Activated CD4-positive, alpha-beta memory T cell treated with anti-CD3 and anti-CD28 coated beads, Interleukin-2, amount 10 ng/mL, durations not matched to agents 7 days and 5 days (primary cell): ENCODE measurements at regions not wholly inside any gene's neighbourhood (a gene's known extent, or its start where the extent isn't known, plus 50 kb on each side); places are given as distances from the start of the nearest gene placed in this dataset.

Experiments used
- CTCF ChIA-PET: fragments of 350-600 bp; sonication (Branson Sonifier 250); formaldehyde crosslinking; loops from one replicate; lab custom pipeline; 2021; ENCODE audit warnings: antibody characterized with exemption, inconsistent platforms; lab: Charles Lee
- POLR2A ChIA-PET: fragments of 350-600 bp; sonication (Branson Sonifier 250); formaldehyde crosslinking; loops from one replicate; lab custom pipeline; 2021; ENCODE audit warnings: antibody characterized with exemption; lab: Charles Lee
- DNase-seq: peaks from one replicate; pipeline ENCODE4 v3.0.0-alpha.2; 2020
- H3K27ac Mint-ChIP-seq: one replicate; pipeline ENCODE4 v1.8.0; 2021; ENCODE audit warnings: mild to moderate bottlenecking, mixed read lengths
- H3K27me3 Mint-ChIP-seq: one replicate; pipeline ENCODE4 v1.8.0; 2021; ENCODE audit warnings: mixed read lengths
- H3K36me3 Mint-ChIP-seq: one replicate; pipeline ENCODE4 v1.8.0; 2021; ENCODE audit warnings: low read depth, mixed read lengths
- H3K4me1 Mint-ChIP-seq: one replicate; pipeline ENCODE4 v1.8.0; 2021; ENCODE audit warnings: mixed read lengths
- H3K4me3 Mint-ChIP-seq: one replicate; pipeline ENCODE4 v1.8.0; 2021; ENCODE audit warnings: mild to moderate bottlenecking, mixed read lengths
- H3K9me3 Mint-ChIP-seq: one replicate; pipeline ENCODE4 v1.8.0; 2021; ENCODE audit warnings: mixed read lengths

DNA sequence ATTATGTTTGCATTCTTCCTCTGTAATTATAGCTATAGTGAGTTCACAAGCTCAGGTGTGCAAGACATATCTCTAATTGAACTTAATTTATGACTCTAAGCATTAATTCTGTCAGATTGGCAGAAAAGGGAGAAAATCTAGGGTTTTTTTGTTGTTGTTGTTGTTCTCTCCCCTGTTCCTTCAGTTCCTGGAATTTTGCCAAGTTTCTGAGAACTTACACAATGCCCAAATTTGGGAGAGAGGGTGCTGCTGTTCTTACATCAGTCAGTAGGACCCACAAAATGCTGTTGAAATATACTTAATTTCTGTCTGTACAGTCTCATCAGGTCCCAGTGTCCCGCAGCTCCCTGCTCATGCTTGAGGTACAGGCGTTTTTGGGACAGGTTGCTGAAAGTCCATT is 221.8 kb upstream of the RBMS1 start:
- no peak for DNase-seq
- CTCF ChIA-PET = no interaction called here
- POLR2A ChIA-PET = no interaction called here
- no peak overlapping the region for H3K27ac Mint-ChIP-seq
- H3K9me3 Mint-ChIP-seq = peaks cover 3% of the 10 kb centered on the region
- no peak overlapping the region for H3K4me3 Mint-ChIP-seq
- H3K27me3 Mint-ChIP-seq = peaks cover 4% of the 10 kb centered on the region
- no peaks in the 10 kb centered on the region for H3K4me1 Mint-ChIP-seq
- H3K36me3 Mint-ChIP-seq = no peaks in the 10 kb centered on the region

DNA sequence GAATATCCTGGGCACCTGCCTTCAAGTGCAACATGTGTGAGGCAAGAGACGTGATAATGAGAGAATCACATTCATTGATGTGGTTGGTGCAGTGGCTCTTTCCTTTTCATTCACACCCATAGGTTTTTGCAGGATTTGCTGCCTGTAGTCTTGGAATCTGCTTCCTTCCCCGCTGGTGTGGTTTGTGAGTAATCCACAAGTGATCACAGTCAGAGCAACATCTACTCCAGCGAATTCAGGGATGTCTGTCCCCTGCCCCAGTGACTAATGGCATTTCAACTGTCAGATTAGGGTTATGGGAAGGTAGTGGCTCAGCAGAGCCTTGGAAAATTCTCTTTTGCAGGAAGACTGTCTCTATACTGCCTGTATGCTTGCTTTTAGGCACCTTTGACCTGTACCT is 225.5 kb upstream of the RBMS1 start:
- DNase-seq = no peak
- Mint-ChIP-seq H3K27me3 (peaks cover 4% of the 10 kb centered on the region), H3K4me1 (no peaks in the 10 kb centered on the region), H3K9me3 (peaks cover 3% of the 10 kb centered on the region), H3K27ac (no peak overlapping the region), H3K4me3 (no peak overlapping the region), H3K36me3 (no peaks in the 10 kb centered on the region)
- ChIA-PET POLR2A (no interaction called here), CTCF (no interaction called here)

DNA sequence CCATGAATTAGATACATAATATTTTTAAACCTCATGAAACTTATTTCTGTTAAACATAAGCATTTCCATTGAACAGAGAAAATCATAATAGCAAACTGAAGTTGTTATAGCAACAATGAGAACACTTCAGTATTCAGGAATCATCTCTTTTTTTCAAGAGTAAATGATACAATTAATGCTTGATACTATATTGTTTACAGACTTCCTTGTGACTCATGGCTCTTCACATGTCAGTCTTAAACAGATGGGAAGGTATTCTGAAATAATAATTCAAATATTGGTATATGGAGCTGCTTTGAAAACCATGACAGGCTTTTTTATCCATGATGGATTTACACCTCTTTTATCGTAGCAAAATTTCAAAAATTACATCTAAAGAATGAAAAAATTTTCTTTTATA is 226.5 kb upstream of the RBMS1 start:
- no peak for DNase-seq
- ChIA-PET POLR2A (no interaction called here), CTCF (no interaction called here)
- H3K9me3 Mint-ChIP-seq = peaks cover 3% of the 10 kb centered on the region
- no peaks in the 10 kb centered on the region for H3K36me3 Mint-ChIP-seq
- no peak overlapping the region for H3K27ac Mint-ChIP-seq
- no peak overlapping the region for H3K4me3 Mint-ChIP-seq
- H3K27me3 Mint-ChIP-seq = peaks cover 4% of the 10 kb centered on the region
- H3K4me1 Mint-ChIP-seq = no peaks in the 10 kb centered on the region

DNA sequence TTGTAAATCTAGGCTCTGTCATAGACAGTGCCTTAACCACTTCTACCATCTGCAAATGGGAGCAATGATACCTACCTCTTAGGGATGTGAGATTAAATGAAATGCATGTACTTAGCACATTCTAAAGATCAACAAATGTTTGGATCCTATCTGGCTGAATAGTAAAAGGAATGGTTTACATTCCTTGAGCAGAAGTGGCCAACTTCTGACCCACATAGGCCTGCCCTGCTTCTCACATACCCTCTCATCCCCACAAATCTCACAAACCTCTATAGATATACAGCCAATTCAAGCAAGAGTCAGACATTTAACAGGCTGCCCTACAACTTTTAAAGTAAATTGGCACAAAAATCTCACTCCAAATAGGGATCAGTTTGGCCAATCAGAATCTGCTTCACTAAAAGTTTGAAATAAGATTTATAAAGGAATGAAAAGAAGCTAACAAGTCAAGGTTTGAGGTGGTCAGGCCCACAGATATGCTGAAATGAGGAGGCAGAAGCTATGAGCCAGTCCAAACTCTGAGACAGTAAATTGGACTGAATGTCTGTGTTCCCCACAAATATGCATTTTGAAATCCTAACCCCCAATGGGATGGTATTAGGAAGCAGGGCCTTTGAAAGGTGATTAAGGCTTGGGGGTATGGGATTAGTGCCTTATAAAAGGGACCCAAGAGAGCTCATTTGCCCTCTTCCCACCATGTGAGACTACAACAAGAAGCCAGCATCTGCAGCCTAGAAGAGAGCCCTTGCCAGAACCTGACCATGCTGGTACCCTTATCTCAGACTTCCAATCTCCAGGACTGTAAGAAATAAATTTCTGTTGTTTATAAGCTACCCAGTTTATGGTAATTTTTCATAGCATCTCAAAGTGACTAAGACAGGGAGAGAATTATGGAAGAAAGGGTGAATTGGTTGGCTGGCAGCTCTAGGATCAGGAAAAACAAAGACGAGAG is 227.8 kb upstream of the RBMS1 start:
- Mint-ChIP-seq H3K9me3 (peaks cover 3% of the 10 kb centered on the region), H3K27me3 (peaks cover 4% of the 10 kb centered on the region), H3K36me3 (no peaks in the 10 kb centered on the region), H3K4me3 (no peak overlapping the region), H3K4me1 (no peaks in the 10 kb centered on the region), H3K27ac (no peak overlapping the region)
- no peak for DNase-seq
- ChIA-PET CTCF (no interaction called here), POLR2A (no interaction called here)

DNA sequence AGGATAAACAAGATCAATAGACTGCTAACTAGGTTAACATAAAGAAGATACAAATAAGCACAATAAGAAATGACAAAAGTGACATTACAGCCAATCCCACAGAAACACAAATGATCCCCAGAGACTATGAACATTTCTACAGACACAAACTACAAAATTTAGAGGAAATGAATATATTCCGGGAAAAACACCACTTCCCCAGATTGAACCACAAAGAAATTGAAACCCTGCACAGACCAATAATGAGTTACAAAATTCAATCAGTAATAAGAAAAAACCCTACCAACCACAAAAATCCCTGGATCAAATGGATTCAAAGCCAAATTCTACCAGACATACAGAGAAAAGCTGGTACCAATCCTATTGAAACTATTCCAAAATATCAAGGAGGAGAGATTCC is 232.4 kb upstream of the RBMS1 start:
- H3K4me3 Mint-ChIP-seq = no peak overlapping the region
- no peak overlapping the region for H3K27ac Mint-ChIP-seq
- DNase-seq = no peak
- peaks cover 3% of the 10 kb centered on the region for H3K9me3 Mint-ChIP-seq
- CTCF ChIA-PET = no interaction called here
- POLR2A ChIA-PET = no interaction called here
- H3K27me3 Mint-ChIP-seq = peaks cover 2% of the 10 kb centered on the region
- H3K36me3 Mint-ChIP-seq = no peaks in the 10 kb centered on the region
- H3K4me1 Mint-ChIP-seq = no peaks in the 10 kb centered on the region

DNA sequence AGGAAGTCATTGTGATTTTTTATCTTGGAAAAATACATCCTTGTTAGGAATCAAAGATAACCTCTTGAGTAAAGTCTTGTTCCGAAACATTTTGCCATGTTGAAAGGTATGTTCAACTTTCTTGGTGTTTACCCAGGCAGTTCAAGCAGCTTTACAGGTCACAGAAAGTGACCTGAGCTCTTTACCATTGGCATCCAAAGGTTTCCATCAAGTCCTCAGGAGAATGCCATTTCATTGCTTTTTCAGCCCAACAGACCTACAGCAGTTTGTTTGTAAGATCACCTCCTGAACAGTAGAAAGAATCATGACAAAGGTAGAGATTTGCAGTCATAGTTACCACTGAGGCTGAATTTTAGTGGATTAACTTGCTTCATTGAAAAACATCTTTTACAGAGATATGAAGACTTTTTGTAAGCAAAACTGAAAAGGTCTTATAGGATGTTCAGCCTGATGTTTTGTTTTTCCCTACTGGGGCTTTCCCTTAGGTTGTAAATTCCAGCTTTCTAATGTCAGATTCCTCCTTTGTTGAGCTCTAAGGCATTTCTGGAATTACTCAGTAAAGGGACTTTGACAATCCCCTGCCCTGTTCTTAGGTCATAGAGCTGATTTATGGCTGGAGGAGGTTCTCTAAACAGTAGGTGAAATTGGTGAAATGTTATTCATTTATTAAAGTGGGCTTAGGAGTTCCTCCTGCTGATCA is 236.8 kb upstream of the RBMS1 start:
- no peaks in the 10 kb centered on the region for H3K9me3 Mint-ChIP-seq
- ChIA-PET POLR2A (no interaction called here), CTCF (no interaction called here)
- H3K27ac Mint-ChIP-seq = no peak overlapping the region
- H3K27me3 Mint-ChIP-seq = peaks cover 2% of the 10 kb centered on the region
- no peak for DNase-seq
- no peak overlapping the region for H3K4me3 Mint-ChIP-seq
- no peaks in the 10 kb centered on the region for H3K36me3 Mint-ChIP-seq
- no peaks in the 10 kb centered on the region for H3K4me1 Mint-ChIP-seq

DNA sequence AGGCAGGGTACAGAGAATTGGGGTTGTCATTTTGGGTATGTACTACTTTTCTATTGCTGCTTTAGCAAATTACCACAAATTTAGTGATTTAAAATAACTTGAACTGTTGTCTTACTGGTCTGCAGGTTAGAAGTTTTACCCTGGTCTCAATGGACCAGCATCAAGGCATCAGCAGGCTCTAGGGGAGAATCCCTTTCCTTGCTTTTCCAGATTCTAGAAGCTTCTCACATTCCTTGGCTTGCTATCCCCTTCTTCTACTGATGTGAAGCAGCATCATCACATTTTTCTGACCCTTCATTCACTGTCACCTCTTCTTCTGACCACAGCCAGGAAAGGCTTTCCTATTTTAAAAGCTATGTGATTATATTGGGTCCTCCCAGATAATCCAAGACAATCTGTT is 237.8 kb upstream of the RBMS1 start:
- H3K4me3 Mint-ChIP-seq = no peak overlapping the region
- H3K4me1 Mint-ChIP-seq = no peaks in the 10 kb centered on the region
- no peaks in the 10 kb centered on the region for H3K9me3 Mint-ChIP-seq
- ChIA-PET CTCF (no interaction called here), POLR2A (no interaction called here)
- H3K36me3 Mint-ChIP-seq = no peaks in the 10 kb centered on the region
- peaks cover 2% of the 10 kb centered on the region for H3K27me3 Mint-ChIP-seq
- no peak overlapping the region for H3K27ac Mint-ChIP-seq
- no peak for DNase-seq

DNA sequence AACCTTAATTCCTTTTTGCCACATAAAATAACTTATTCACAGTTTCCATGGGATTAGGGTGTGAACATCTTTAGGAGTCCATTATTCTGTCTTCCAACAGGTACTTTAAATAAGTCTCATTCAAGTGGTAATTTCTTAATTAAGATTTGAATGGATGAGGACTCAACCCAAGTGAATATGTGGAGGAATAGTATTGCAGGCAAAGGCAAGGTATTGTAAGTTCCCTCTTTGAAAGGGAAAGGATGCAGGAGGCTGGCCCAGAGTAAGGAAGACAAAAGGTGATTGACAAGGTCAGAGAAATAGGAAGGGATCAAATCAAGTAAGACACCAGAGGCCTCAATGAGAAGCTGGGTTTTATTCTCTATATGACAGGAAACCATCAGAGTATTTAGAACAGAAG is 238.2 kb upstream of the RBMS1 start:
- ChIA-PET POLR2A (no interaction called here), CTCF (no interaction called here)
- H3K9me3 Mint-ChIP-seq = no peaks in the 10 kb centered on the region
- no peak for DNase-seq
- H3K27ac Mint-ChIP-seq = no peak overlapping the region
- peaks cover 2% of the 10 kb centered on the region for H3K27me3 Mint-ChIP-seq
- H3K4me3 Mint-ChIP-seq = no peak overlapping the region
- no peaks in the 10 kb centered on the region for H3K36me3 Mint-ChIP-seq
- H3K4me1 Mint-ChIP-seq = no peaks in the 10 kb centered on the region

DNA sequence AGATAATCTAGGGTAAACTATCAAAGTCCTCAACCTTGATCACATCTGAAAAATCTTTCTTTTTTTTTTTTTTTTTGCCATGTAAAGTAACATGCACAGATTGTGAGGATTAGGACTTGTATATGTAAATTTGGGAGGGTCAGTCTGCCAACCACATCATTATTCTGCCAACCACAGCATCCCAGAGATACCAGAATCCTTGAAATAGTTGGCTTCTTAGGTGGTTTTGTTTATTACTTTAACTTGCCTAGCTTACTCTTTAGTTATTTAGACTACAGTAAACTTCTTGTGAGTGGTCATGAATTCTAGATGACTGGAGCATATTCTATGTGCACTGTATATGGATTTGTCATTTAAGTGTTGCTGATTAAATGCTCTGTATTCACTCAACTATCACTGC is 242.1 kb upstream of the RBMS1 start:
- no peak for DNase-seq
- ChIA-PET CTCF (no interaction called here), POLR2A (no interaction called here)
- no peaks in the 10 kb centered on the region for H3K4me1 Mint-ChIP-seq
- no peak overlapping the region for H3K4me3 Mint-ChIP-seq
- H3K36me3 Mint-ChIP-seq = no peaks in the 10 kb centered on the region
- H3K9me3 Mint-ChIP-seq = no peaks in the 10 kb centered on the region
- no peaks in the 10 kb centered on the region for H3K27me3 Mint-ChIP-seq
- no peak overlapping the region for H3K27ac Mint-ChIP-seq

DNA sequence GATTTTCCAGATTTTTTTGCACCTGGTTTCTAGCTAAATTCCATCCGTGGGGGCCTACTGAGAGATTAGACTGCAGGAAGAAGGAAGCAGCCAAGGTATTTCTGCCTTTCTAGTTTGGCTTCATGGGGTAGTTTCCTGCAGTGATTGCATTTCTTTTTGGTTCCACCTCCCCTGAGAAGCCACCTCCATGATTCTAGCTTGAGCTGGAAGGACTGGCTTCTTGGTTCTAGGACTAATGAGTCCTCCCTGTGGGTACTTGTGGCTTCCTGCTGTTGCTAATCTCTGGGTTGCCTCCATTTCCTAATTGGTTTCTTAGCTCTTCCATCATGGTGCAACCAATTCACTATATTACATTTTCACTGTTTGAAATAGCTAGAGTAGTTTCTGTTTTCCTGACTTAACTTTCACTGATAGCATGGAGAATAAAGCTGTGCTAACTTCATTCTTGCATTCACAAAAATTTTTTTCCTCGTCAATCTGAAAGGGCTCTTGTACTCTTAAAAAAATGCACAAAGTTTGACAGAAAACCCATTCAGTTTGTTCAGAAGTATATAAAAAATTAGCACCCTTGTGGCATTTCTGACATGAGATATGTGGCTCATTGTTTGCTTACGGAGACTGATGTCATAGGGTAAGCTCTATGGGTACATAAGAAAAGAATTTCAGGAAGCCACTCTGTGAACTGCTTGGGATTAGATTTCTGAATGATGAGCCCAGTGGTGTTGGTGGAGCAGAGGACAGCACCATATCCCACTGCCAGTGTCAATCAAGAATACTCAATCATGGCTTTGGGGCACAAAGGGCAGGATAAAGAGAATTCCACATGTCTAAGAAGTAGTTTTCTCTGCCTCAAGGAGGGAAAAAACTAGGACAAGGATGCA is 242.8 kb upstream of the RBMS1 start:
- H3K4me1 Mint-ChIP-seq = no peaks in the 10 kb centered on the region
- no peak overlapping the region for H3K27ac Mint-ChIP-seq
- CTCF ChIA-PET = no interaction called here
- no peak for DNase-seq
- H3K9me3 Mint-ChIP-seq = no peaks in the 10 kb centered on the region
- peaks cover 4% of the 10 kb centered on the region for H3K27me3 Mint-ChIP-seq
- no peak overlapping the region for H3K4me3 Mint-ChIP-seq
- POLR2A ChIA-PET = no interaction called here
- no peaks in the 10 kb centered on the region for H3K36me3 Mint-ChIP-seq

DNA sequence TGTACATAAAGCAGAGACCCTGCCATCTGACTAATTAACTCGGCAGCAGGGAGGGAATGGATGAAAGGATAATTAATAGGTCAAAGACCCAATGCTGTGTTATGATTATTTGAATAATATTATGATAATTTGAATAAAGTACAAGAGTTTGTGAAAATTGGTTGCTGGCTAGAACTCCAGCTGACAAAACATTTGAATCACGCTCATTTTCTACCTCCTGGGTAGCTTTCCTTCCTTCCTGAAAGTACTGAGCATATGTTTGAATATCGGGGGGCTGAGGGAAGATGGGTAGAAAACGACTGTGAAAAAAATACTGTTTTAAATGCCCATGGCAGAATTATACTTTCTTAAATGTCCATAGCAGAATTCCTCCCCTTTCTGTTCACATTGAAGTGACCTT is 243.6 kb upstream of the RBMS1 start:
- CTCF ChIA-PET = no interaction called here
- no peak for DNase-seq
- H3K27me3 Mint-ChIP-seq = peaks cover 4% of the 10 kb centered on the region
- no peak overlapping the region for H3K4me3 Mint-ChIP-seq
- no peaks in the 10 kb centered on the region for H3K9me3 Mint-ChIP-seq
- POLR2A ChIA-PET = no interaction called here
- H3K27ac Mint-ChIP-seq = no peak overlapping the region
- no peaks in the 10 kb centered on the region for H3K4me1 Mint-ChIP-seq
- H3K36me3 Mint-ChIP-seq = no peaks in the 10 kb centered on the region

DNA sequence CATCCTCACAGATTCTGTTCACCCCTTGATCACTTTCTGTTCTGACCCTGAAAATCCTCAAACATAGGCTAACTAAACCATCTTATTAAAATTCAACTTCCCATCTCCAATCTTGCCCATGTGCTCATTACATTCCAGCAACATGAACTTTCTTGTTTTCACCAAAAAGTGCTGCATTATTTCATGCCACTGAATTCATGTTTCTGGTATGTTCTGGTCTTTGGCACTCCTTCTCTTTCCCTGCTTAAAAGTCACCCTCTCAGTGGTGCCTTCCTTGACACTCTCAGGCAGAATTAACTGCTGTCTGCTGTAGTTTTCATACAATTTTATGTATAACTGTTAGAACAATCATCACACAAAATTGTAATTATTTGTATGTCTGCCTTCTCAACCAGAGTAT is 247.7 kb upstream of the RBMS1 start:
- DNase-seq = no peak
- ChIA-PET POLR2A (no interaction called here), CTCF (no interaction called here)
- Mint-ChIP-seq H3K27ac (no peak overlapping the region), H3K4me1 (no peaks in the 10 kb centered on the region), H3K9me3 (no peaks in the 10 kb centered on the region), H3K27me3 (peaks cover 7% of the 10 kb centered on the region), H3K4me3 (no peak overlapping the region), H3K36me3 (no peaks in the 10 kb centered on the region)

DNA sequence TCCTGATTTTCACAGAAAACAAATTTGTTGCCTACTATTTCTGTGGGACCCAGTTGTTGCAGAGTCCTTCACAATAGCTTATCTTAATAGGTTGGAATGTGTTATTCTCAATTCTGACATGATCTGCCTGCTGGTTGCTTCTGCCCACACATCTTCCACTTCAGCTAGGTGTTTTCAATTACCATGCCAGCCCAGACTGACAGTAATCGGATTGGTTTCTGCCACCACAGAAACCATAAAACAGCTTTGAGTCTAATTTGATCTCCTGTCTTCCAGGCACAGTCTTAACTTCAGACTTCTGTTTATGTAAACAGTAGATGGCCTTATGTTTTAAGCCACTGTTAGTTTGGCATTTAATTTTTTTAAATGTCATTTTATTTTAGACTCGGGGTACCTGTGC is 248.2 kb upstream of the RBMS1 start:
- peaks cover 7% of the 10 kb centered on the region for H3K27me3 Mint-ChIP-seq
- no peak overlapping the region for H3K27ac Mint-ChIP-seq
- no peaks in the 10 kb centered on the region for H3K4me1 Mint-ChIP-seq
- H3K36me3 Mint-ChIP-seq = no peaks in the 10 kb centered on the region
- POLR2A ChIA-PET = no interaction called here
- DNase-seq = no peak
- CTCF ChIA-PET = no interaction called here
- H3K9me3 Mint-ChIP-seq = no peaks in the 10 kb centered on the region
- no peak overlapping the region for H3K4me3 Mint-ChIP-seq
